GM19397 (cell line): ENCODE measurements at regions not wholly inside any gene's neighbourhood (a gene's known extent, or its start where the extent isn't known, plus 50 kb on each side); places are given as distances from the start of the nearest gene placed in this dataset.
"Not testable (repeated sequence)": the region's sequence is repeated elsewhere in the genome, so short reads cannot be mapped to it uniquely, and the experiment has no call there.

Experiments
- ATAC-seq: cut with Tn5 transposase; IDR thresholded peaks from one replicate; pipeline ENCODE4 v1.9.1; 2021; ENCODE audit warnings: mild to moderate bottlenecking, moderate library complexity; ENCODE audit not compliant: unreplicated experiment

DNA sequence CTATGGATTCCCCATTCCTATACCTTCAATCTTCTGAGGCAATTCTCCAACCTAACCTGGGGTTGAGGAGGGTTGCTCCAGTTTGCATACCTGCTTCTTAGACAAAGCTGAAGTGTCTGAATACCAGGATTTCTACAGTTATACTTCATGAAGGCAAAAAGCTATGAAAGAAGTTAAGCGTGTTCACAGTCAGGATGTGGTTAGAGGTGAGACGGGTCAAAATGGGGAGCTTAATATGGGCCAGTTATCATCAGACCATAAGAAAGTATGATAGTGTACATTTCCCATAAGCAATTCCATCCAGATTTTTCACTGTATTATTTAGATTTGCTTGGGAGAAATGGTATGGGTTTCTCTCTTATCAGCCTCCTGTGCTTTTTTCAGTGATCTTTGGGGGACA is 156.9 kb upstream of the FER start:
- ATAC-seq, result no peak

DNA sequence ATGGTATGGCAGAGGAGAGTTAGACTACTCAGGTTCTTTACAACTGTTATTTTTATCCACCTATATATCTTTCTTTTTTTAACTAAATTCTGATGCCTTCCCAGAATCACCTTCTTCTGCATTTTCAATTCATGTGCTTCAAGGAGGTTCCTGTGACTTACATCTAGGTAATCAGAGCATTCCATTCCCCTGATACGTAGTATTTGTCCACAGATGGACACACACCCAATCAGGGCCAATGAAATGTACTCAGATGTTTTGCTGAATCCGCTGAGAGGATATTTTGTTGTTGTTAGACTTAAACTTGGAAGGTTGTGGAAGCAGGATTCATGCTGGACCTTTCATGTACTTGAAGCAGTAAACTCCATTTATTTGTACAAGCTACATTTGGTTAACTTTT is 159.4 kb upstream of the FER start:
- no peak for ATAC-seq

DNA sequence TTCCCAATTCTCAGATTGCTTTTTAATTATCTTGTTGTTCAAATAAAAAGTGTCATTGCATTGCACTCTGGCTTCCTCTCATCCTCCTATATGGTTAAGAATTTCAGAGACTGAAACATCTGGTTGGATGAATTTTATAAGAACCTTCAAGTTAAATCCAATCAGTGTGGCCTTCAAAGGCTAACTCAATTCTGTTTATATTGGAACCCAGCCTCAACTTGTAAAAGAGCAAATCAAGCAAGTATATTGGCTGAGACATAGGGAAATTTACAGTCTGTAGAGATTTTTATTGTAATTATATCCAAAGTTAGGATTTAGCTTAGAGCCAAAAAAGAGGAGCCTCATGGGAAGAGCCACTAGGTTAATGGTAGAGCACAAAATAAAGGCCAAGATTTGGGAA is 159.9 kb upstream of the FER start:
- no peak for ATAC-seq

DNA sequence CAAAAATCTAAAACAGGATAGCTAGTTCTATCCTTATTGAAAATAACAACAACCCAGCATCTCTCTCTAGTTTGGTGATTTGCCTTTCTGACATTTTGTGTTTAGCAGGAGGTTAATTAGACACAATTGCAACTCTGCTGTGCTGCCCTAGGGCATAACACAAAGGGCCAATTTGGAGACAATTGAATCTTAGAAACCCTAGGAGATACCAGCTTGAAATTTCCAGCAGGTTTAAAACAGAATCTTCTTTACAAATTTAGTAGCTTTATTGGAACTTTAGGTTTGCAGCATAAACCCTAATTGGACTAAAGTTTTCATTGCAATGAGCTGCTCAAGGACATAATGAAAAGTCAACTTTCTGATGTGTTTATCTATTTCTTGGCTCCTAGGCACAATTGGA is 166.7 kb upstream of the FER start:
- ATAC-seq, result no peak

DNA sequence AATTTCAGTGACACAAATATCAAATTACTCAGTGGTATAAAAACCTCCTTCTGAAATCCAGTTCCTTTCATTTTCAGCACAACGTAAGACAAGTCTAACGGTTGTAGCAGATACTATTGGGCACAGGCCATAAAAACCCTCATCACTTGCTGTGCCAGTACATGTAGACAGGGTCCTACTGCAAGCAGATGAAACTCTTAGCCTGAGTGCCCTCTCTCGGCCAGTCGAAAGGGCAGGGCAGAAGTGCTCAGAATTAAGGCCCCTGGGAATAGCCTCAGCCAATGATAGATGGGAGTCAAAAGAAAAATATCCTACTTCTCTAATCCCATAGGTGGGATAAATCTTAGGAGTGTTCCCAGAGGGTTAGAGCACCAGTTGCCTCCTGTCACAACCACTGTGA is 168.5 kb upstream of the FER start:
- no peak for ATAC-seq

DNA sequence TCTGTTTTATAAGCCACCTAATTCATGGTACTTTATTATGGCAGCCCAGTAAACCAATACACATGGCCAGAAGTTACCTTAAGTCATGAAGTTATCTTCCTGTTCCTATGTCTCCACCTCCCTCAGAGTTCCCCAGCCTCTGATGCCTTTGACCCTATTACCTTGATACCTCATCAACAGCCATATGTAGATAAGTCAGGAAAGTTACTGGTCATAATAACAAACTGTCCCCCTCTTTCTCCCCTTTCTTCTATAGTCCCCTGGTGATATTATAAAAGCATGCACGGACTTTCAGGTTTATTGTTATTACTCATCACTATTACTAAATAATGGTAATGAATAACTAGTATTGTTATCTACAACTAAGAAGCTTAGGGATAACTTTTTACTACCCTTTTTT is 168.9 kb upstream of the FER start:
- no peak for ATAC-seq

DNA sequence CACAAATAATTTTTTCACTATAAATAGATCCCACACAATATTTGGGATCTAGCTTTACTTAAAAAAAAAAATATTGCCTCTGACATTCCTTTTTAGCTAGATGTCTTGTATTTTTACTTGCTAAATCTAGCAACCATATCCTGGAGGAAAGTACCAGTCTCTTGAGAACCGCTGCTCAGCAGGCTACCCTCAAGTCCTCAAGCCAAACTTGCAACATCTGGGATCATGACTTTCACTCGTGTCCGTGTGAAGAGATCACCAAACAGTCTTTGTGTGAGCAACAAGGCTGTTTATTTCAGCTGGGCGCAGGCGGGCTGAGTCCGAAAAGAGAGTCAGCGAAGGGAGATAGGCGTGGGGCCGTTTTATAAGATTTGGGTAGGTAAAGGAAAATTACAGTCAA is 180.3 kb upstream of the FER start:
- no peak for ATAC-seq

DNA sequence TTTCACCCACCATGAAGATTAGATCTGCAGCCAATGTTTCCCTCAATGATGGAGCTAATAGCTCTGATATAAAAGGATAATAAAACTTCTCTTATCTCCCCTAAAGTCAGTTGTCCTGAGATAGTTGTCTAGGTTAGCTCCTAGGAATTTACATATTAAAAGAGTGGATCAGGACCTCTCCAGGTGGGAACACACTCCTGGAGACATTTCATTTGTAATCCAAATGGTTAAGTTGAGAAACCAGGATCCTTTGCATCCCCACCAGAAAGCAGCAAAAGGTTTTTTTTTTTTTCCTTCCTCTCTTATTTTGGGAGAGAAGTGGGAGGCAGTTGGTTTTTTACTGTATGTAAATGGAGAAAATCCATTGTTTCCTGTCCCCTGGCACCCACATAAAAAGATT is 182.5 kb upstream of the FBXL17 start:
- no peak for ATAC-seq

DNA sequence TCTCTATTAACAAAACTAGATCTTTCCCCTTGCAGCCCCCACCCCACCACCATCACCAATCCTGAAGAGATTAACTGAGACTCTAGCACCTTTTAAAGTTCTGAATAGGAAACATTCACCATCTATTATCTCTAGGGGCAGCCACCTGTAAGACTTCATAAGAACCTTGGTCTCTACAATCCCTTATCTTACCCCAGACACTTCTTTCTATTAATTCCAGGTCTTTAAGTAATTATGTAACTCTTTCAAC is 180.2 kb upstream of the FBXL17 start:
- ATAC-seq, result no peak

DNA sequence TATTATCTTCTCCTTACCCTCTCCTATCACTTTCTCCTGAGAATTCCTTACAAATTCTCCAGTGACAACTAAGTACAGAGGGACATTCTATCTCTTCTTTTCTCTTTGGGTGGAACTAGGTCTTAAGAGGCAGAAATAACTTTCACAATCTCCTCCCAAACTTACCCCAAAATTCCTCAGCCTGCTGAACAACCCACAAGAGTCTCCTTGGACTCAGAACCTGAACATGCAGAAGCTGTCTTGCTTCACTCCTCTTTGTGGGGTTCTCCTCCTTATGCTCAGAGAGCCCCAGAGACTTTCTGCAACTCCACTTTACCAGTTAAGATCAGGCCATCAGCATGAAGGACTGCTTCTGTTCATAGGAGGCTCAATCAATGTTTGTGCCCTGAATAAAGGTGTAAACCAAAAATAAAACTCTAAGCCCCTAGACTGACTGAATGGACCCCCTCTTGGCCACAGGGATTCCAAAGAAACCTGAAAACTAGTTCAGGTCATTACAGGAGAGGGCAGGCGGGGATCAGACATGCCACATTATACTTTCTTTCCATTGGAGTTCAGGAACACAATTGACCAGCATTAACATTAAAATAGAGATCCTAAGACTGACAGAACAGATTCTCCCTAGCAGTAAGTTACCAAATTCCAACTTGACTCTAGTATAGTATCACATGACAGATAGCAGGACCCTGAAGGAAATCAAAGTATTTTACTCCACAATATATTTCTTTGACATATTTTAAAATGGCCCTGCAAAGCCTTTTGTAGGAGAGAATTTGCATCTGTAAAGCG is 179.7 kb upstream of the FBXL17 start:
- no peak for ATAC-seq

DNA sequence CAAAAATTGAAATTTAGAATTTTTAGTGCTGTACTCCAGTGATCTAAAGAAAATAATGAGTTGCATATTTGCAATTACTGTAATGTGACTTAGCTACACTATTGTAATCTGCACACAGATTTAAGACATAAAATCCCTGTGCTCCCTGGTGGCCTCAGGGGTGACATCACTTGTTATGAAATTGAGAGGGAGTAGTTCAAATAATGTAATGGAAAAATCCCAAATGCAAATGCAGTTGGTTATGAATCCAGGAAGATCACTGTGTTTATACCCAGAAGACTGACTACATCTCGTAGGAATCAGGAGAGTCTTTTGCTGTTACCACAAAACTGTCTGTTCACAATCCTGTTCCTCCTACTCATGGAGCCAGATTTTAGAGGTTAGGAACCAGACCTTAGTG is 178.7 kb upstream of the FBXL17 start:
- ATAC-seq, result no peak

DNA sequence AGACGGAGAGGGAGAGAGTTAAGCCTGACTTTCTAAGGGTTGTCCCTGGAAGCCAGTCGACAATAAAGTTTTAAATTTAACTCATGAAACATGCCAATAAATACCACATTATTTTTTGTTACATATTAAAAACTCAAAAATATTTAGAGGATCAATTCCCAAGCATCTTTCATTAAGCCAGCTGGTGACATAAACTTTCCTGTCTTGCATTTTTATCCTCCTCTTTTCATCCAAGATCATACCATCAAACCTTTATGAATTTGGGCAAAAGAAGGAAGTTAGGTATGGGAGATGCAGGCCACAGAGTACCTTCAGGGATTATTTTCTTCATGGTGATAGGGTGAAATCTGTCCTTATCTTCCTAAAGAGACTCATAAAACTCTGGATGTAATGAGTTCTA is 178.3 kb upstream of the FBXL17 start:
- no peak for ATAC-seq

DNA sequence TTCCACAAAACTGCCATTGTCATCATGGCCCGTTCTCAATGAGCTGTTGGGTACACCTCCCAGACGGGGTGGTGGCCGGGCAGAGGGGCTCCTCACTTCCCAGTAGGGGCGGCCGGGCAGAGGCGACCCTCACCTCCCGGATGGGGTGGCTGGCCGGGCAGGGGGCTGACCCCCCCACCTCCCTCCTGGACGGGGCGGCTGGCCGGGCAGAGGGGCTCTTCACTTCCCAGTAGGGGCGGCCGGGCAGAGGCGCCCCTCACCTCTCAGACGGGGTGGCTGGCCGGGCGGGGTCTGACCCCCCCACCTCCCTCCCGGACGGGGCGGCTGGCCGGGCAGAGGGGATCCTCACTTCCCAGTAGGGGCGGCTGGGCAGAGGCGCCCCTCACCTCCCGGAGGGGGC is 176.9 kb upstream of the FBXL17 start:
- ATAC-seq, result not testable (repeated sequence)

DNA sequence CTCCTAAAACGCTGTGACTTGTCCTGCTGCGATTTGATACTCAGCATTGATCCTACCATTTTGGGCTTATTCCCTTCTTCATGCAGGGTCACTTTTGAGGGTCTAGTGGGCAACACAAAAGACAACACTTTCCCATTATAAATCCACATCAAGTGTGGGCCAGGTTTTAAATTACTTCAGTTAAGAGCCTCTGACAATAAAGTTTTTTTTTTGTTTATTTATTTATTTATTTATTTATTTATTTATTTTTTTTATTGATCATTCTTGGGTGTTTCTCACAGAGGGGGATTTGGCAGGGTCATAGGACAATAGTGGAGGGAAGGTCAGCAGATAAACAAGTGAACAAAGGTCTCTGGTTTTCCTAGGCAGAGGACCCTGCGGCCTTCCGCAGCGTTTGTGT is 176.2 kb upstream of the FBXL17 start:
- not testable (repeated sequence) for ATAC-seq

DNA sequence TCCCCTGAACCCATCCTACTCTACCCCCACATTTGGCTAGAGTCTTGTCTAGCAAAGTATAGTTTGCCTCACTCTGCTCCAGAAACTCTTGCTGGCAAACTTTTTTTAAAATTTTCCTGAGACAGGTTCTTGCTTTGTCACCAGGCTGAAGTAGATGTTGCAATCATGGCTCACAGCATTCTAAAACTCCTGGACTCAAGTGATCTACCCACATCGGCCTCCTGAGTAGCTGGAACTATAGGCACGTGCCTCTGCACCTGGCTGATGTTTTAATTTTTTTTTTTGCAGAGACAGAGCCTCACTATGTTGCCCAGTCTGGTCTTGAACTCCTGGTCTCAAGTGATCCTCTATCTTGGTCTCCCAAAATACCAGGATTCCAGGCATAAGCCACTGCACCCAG is 175.8 kb upstream of the FBXL17 start:
- ATAC-seq, result no peak

DNA sequence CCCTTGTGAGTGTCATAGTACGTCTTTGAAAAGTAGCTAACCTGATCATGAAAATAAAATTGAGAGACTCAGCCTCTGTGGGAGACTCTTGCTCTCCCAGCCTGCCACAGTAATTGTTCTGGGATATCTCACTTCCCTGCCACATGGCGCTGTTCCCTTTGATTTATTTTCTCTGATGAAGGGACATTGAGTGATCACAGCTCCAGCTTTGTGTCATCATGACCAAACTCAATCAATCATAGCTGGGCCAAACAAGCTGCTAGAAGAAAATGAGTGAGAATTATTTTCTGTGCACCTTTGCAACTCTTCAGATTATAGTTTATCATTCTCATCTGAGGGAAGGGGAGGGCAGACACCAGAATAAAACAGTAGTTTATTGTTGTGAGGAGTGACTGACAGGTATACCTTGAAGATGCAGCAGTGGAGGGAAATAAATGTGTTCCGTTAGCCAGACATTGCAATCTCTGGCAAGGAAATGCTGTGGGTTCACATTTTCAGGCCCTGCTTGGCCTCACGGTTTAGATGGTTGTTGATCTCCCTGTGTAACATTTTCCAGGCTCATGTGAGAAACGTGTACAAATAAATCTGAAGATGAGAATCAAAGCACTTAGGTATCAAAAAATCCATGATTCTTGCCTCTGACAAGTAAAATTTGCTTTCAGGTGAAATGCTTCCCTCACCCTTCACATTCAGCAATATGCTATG is 174.7 kb upstream of the FBXL17 start:
- no peak for ATAC-seq

DNA sequence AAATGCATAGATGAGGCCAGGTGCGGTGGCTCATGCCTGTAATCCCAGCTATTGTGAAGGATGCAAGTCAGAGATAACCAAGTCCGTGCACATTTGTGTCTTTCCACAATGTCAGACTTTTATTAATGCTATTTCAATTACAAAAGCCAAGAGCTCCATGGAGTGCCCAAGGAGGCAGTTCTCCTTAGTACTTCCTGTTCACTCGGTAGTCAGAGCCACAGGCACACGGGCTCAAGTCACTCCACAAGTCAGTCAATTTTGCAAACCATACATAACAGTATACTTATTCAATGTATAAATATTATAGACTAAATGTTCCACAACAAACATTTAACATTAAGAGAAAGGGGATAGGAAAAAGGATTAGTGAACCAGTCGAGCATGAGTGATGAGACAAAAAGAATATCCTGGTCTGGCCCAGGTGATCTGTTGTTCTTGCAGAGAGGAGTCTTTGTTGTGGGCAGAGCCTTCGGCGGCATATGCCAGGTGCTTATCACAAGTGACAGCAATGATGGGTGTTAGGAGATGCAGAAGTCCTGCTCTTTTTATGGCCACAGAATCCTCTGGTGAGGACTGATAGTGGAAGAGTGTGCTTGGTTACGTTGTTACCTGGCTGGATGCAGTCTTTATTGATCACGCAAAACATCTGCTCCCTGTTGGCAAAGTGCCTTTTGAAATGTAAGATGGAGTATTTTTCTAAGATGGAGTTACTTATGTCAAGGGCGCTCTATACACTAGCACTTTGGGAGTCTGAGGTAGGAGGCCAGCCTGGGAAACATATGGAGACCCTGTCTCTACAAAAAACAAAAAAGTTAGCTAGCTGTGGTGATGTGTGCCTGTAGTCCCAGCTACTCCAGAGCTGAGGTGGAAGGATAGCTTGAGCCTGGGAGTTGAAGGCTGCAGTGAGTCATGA is 167.0 kb upstream of the FBXL17 start:
- ATAC-seq, result no peak

DNA sequence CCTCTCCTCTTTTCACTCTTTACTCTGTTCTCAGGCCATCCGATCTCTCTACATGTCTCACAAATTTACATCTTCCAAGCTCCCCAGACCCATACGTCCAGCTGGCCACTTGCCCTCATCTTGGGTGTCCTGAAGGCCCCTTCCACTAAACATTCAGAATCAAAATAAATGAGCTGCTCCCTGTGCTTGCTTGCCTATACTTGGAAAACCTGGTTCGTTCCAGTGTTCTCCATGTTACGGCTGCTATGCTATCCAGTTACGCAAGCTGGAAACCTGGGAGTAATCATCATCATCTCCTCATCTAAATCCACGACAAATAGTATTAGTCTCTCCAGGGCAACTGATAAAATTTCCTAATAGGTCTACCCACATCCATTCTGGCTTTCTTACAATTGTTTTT is 165.0 kb upstream of the FBXL17 start:
- no peak for ATAC-seq

DNA sequence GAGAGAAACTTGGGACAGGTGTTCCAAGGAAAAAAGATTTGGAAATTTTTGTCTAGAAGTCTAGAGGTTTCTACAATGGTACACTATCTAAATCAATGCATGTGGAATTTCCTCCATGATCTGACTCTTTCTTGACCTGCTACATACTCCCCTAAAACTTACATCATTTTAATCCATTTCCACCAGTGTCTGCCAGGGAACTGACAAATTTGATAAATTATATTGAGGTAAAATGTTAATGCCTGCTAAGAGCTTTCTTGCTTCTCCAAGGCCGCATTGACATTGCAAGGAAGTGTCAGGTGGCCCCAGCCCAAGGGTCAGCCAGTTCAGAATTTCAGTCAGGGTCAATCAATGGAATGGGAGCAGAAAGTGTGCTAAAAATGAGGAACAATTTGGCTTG is 163.4 kb upstream of the FBXL17 start:
- no peak for ATAC-seq

DNA sequence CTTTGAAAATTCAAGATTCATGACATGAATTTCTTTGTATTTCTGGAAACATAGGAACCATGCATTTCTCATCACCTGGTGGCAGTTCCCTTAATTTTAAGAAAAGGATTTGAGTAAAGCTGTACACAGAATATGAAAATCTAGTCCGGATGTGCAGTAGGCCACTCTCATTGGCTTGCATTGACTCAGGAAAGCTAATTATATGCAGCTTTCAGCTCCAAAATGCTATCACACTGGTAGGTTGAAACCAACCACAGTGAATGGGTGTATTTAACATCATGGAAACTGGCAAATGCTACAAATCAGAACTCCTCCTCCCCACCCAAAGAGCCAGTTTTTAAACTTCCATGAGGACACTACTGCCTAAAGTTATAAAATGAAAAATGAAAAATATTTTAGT is 161.6 kb upstream of the FBXL17 start:
- ATAC-seq, result no peak

DNA sequence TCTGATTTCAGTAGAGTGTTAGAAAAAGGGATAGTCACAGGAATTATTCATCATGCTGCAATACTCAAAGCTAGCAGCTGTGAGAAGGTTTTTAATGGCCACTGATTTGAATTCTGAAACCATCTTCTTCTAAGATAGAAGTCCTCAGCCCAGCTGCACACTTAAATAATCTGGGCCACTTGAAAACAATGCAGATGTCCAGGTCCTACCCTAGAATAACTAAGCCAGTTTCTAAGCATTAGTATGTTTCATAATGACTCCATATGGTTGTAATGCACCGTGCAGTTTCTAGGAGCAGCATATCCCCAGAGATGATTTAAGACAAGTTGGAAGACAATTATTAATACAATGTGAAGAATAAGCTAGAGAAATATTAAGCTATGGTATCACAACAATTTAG is 159.9 kb upstream of the FBXL17 start:
- peak; percentile 64 for ATAC-seq

DNA sequence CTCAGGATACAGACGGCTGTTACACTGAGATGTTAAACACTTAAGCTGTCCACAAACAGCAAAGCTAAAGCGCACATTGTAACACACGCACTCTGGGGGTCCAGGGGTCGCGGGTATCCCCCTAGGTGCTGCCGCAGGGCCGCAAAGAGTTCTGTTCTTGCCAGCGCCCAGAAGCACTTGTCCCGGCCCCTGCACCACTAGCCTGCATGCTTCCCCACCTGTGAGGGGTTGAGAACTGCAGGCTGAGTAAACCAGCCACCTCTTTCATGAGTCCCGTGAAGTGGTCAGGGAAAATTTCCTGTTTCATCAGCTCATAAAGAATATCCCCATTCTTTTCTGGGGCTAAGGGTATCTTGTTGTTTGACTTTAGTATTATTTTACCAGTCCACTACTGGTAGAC is 154.4 kb upstream of the FBXL17 start:
- no peak for ATAC-seq
